GM10248 (cell line): ENCODE measurements at regions not wholly inside any gene's neighbourhood (a gene's known extent, or its start where the extent isn't known, plus 50 kb on each side); places are given as distances from the start of the nearest gene placed in this dataset.

Source experiments
- CTCF ChIA-PET: fragments of 300-600 bp; sonication (Branson Sonifier 250); formaldehyde crosslinking; extraction: SDS; loops from one replicate; lab custom pipeline; 2021; ENCODE audit warnings: antibody characterized with exemption; lab: Yijun Ruan, JAX
- POLR2A ChIA-PET: fragments of 350-650 bp; sonication (Branson Sonifier 250); formaldehyde crosslinking; extraction: SDS; loops from one replicate; lab custom pipeline; 2020; ENCODE audit warnings: antibody characterized with exemption; lab: Yijun Ruan, JAX
- DNase-seq: peaks from one replicate; pipeline ENCODE4 v3.0.0; 2012; ENCODE audit errors: extremely low spot score
- CTCF ChIP-seq: IDR thresholded peaks from 2 replicates; pipeline ENCODE4 v1.5.1; 2012; ENCODE audit warnings: mild to moderate bottlenecking, low read depth; ENCODE audit errors: extremely low read depth, missing control alignments, control extremely low read depth

- POLR2A ChIA-PET, result no interaction called here
- DNase-seq, result no peak
- no peak for TF ChIP-seq CTCF
- CTCF ChIA-PET, result interaction anchor here (1.3 kb wide), 1 partner anchor 9 kb away, joined by 4 read pairs; no protein-coding TSS in a partner anchor
These were observed 818.3 kb upstream of the GYPC start for GRCh38 chr2:125837611-125838010.

DNA sequence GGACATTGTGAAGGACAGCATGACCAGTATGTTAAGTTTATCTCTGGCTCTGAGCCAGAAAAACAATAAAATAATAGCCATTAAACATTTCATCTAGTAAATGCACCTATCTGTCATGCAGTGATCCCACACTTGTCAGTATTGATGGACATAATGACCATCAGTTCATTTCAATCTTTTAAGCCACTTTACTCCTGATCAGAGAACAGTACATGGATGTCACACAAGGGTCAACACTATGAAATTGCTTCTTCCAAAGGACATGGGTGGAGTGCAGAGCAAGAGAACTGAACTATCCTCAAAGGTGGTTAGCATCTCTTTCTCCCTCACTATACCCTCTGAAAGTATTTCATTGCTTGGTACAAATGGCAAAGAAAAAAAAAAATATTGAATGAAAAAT, 816.0 kb upstream of the GYPC start:
- CTCF ChIA-PET, result no interaction called here
- no peak for DNase-seq
- no peak for TF ChIP-seq CTCF
- POLR2A ChIA-PET, result no interaction called here

DNA sequence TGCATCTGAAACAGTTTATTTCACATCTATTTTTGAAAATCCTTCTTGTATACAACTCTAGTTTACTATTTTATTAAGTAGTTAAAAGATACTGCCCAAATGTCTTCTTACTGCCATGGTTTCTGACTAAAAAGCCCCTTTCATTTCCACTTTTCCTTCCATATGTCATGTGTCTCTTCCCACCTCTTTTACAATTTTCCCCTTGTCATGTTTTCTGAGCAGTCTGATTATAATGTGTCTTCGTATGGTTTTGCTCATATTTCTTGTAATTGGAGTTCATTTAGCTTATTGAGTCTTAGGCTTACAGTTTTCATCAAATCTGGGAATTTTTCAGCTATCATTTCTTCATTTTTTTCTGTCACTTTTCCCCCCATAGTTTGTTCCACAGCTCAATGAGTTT, 813.9 kb upstream of the GYPC start:
- POLR2A ChIA-PET, result no interaction called here
- TF ChIP-seq CTCF, result no peak
- no peak for DNase-seq
- CTCF ChIA-PET, result no interaction called here

DNA sequence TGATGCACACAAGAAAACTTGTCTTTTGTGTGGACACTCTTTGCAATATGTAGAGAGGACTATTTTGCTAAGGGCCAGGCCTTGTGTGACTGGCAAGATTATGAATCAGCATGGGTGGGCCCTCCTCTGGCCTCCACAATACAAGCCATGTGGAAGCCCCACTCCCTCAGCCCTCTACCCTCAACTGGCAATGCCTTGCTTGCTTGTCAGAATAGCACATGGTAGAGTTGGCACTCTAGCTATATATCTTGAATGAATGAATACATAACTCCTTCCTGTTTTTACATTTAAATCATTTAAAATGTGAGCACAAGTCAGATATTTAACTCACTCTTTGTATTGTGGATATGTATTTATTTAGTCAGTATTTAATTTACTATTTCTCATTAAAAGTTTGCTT, 805.4 kb upstream of the GYPC start:
- ChIA-PET POLR2A (no interaction called here), CTCF (no interaction called here)
- TF ChIP-seq CTCF, result no peak
- DNase-seq, result no peak

DNA sequence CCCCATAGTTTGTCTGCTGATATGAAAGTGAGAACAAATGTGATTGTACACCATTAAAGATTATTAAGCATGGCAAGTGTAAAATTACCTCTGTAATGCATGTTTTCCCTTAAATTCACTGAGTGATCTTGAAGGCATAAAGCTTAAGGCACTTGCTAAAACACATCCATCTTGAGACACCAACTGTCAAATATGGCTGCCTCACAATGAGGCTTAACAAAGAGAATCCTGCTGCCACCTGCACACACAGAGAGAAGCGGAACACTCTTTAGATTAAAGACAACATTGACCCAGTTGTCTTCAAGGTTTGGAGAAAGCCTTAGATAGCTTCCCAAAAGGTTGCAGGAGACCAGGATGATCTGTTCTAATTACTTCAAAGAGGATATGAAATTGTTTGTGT, 803.6 kb upstream of the GYPC start:
- TF ChIP-seq CTCF, result no peak
- DNase-seq, result no peak
- ChIA-PET CTCF (no interaction called here), POLR2A (no interaction called here)

- TF ChIP-seq CTCF, result no peak
- DNase-seq, result no peak
- CTCF ChIA-PET, result no interaction called here
- POLR2A ChIA-PET, result no interaction called here
These were observed 802.3 kb upstream of the GYPC start for GRCh38 chr2:125853626-125854025.

GRCh38 chr2:125855204-125855603, 800.8 kb upstream of the GYPC start:
- ChIA-PET POLR2A (no interaction called here), CTCF (no interaction called here)
- no peak for TF ChIP-seq CTCF
- DNase-seq, result no peak
